WERI-Rb-1 (cell line): ENCODE measurements at regions not wholly inside any gene's neighbourhood (a gene's known extent, or its start where the extent isn't known, plus 50 kb on each side); places are given as distances from the start of the nearest gene placed in this dataset.

ENCODE experiments used
- DNase-seq: peaks from one replicate; pipeline ENCODE4 v3.0.0-alpha.2; 2020
- H3K27ac ChIP-seq: fragments of 250-450 bp; sonication (Bioruptor Pico); 2 replicates; pipeline ENCODE4 v1.5.1; 2020; ENCODE audit warnings: mild to moderate bottlenecking, moderate library complexity
- H3K27me3 ChIP-seq: fragments of 250-450 bp; sonication (Bioruptor Pico); 2 replicates; pipeline ENCODE4 v1.5.1; 2021; ENCODE audit warnings: mild to moderate bottlenecking, low read depth, moderate library complexity; ENCODE audit not compliant: insufficient read depth, severe bottlenecking
- H3K36me3 ChIP-seq: fragments of 250-450 bp; sonication (Bioruptor Pico); 2 replicates; pipeline ENCODE4 v1.5.1; 2020; ENCODE audit warnings: mild to moderate bottlenecking, moderate library complexity
- H3K4me3 ChIP-seq: 2 replicates; pipeline ENCODE4 v1.5.1; 2011; ENCODE audit warnings: low read depth, mild to moderate bottlenecking, control low read depth, low read length
- H3K9me3 ChIP-seq: fragments of 250-450 bp; sonication (Bioruptor Pico); 2 replicates; pipeline ENCODE4 v1.5.1; 2021; ENCODE audit warnings: mild to moderate bottlenecking, moderate library complexity; ENCODE audit not compliant: severe bottlenecking
- CTCF ChIP-seq: IDR thresholded peaks from 2 replicates; pipeline ENCODE4 v1.5.1; 2011; ENCODE audit warnings: low read depth, mild to moderate bottlenecking, control low read depth, inconsistent platforms, low read length

GRCh38 chr11:95459291-95460042, 228.5 kb upstream of the SESN3 start:
- DNase-seq = no peak
- Histone ChIP-seq H3K9me3 (peaks cover 3% of the 10 kb centered on the region), H3K27me3 (no peaks in the 10 kb centered on the region), H3K27ac (no peak overlapping the region), H3K36me3 (no peaks in the 10 kb centered on the region), H3K4me3 (no peak overlapping the region)
- TF ChIP-seq CTCF = no peak

- H3K4me3 ChIP-seq = no peak overlapping the region
- no peak overlapping the region for H3K27ac ChIP-seq
- no peak for DNase-seq
- TF ChIP-seq CTCF = no peak
- peaks cover 3% of the 10 kb centered on the region for H3K9me3 ChIP-seq
- no peaks in the 10 kb centered on the region for H3K27me3 ChIP-seq
- H3K36me3 ChIP-seq = no peaks in the 10 kb centered on the region
Measured at GRCh38 chr11:95456714-95457491, 225.9 kb upstream of the SESN3 start.

- DNase-seq = no peak
- Histone ChIP-seq H3K9me3 (no peaks in the 10 kb centered on the region), H3K4me3 (no peak overlapping the region), H3K27ac (no peak overlapping the region), H3K36me3 (no peaks in the 10 kb centered on the region), H3K27me3 (no peaks in the 10 kb centered on the region)
- no peak for TF ChIP-seq CTCF
Measured at GRCh38 chr11:95455228-95455970, 224.4 kb upstream of the SESN3 start.

- no peaks in the 10 kb centered on the region for H3K27me3 ChIP-seq
- no peak for TF ChIP-seq CTCF
- no peaks in the 10 kb centered on the region for H3K9me3 ChIP-seq
- DNase-seq = no peak
- H3K36me3 ChIP-seq = no peaks in the 10 kb centered on the region
- no peak overlapping the region for H3K4me3 ChIP-seq
- no peak overlapping the region for H3K27ac ChIP-seq
Measured at GRCh38 chr11:95453616-95454171, 222.7 kb upstream of the SESN3 start.

- Histone ChIP-seq H3K36me3 (no peaks in the 10 kb centered on the region), H3K4me3 (no peak overlapping the region), H3K27me3 (no peaks in the 10 kb centered on the region), H3K9me3 (no peaks in the 10 kb centered on the region), H3K27ac (no peak overlapping the region)
- DNase-seq = no peak
- no peak for TF ChIP-seq CTCF
Measured at GRCh38 chr11:95451682-95452081, 220.7 kb upstream of the SESN3 start.
